SK-N-SH (cell line): ENCODE measurements at regions not wholly inside any gene's neighbourhood (a gene's known extent, or its start where the extent isn't known, plus 50 kb on each side); places are given as distances from the start of the nearest gene placed in this dataset.
"Not testable (repeated sequence)": the region's sequence is repeated elsewhere in the genome, so short reads cannot be mapped to it uniquely, and the experiment has no call there.

ENCODE experiments used
- EZH2phosphoT487 ChIP-seq: fragments of 200-600 bp; sonication (generic); IDR thresholded peaks from 2 replicates; pipeline ENCODE4 v1.6.1; 2017; ENCODE audit warnings: low read depth, mixed run types, mild to moderate bottlenecking, antibody characterized with exemption, moderate library complexity, borderline replicate concordance
- GABPA ChIP-seq: IDR thresholded peaks from 2 replicates; pipeline ENCODE4 v1.4.0; 2012; ENCODE audit warnings: low read depth, mild to moderate bottlenecking
- RFX5 ChIP-seq: IDR thresholded peaks from 2 replicates; pipeline ENCODE4 v1.6.1; 2012; ENCODE audit warnings: mild to moderate bottlenecking, improper control_type of control experiment, low read length
- TF ChIP-seq, protein P1 (sequence below): IDR thresholded peaks from 2 replicates; pipeline ENCODE4; 2012
- TF ChIP-seq, protein P2 (sequence below): fragments of 200-600 bp; sonication (generic); IDR thresholded peaks from 2 replicates; pipeline ENCODE4 v1.6.1; 2017; ENCODE audit warnings: antibody characterized with exemption, mild to moderate bottlenecking, moderate library complexity

DNA sequence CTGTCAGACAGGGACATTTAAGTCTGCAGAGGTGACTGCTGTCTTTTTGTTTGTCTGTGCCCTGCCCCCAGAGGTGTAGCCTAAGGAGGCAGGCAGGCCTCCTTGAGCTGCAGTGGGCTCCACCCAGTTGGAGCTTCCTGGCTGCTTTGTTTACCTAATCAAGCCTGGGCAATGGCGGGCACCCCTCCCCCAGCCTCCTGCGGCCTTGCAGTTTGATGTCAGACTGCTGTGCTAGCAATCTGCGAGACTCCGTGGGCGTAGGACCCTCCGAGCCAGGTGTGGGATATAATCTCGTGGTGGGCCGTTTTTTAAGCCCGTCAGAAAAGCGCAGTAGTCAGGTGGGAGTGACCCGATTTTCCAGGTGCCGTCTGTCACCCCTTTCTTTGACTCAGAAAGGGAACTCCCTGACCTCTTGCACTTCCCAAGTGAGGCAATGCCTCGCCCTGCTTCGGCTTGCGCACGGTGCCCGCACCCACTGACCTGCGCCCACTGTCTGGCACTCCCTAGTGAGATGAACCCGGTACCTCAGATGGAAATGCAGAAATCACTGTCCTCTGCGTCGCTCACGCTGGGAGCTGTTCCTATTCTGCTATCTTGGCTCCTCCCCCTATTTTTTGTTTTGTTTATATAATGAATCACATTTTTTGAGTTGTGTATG is 179.4 kb upstream of the KLF8 start:
- TF ChIP-seq, protein P1, sequence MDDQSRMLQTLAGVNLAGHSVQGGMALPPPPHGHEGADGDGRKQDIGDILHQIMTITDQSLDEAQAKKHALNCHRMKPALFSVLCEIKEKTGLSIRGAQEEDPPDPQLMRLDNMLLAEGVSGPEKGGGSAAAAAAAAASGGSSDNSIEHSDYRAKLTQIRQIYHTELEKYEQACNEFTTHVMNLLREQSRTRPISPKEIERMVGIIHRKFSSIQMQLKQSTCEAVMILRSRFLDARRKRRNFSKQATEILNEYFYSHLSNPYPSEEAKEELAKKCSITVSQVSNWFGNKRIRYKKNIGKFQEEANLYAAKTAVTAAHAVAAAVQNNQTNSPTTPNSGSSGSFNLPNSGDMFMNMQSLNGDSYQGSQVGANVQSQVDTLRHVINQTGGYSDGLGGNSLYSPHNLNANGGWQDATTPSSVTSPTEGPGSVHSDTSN, result not testable (repeated sequence)
- TF ChIP-seq, protein P2, sequence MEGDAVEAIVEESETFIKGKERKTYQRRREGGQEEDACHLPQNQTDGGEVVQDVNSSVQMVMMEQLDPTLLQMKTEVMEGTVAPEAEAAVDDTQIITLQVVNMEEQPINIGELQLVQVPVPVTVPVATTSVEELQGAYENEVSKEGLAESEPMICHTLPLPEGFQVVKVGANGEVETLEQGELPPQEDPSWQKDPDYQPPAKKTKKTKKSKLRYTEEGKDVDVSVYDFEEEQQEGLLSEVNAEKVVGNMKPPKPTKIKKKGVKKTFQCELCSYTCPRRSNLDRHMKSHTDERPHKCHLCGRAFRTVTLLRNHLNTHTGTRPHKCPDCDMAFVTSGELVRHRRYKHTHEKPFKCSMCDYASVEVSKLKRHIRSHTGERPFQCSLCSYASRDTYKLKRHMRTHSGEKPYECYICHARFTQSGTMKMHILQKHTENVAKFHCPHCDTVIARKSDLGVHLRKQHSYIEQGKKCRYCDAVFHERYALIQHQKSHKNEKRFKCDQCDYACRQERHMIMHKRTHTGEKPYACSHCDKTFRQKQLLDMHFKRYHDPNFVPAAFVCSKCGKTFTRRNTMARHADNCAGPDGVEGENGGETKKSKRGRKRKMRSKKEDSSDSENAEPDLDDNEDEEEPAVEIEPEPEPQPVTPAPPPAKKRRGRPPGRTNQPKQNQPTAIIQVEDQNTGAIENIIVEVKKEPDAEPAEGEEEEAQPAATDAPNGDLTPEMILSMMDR, result not testable (repeated sequence)
- not testable (repeated sequence) for TF ChIP-seq GABPA, RFX5, EZH2phosphoT487
